Osteoblast (primary cell): ENCODE measurements at regions not wholly inside any gene's neighbourhood (a gene's known extent, or its start where the extent isn't known, plus 50 kb on each side); places are given as distances from the start of the nearest gene placed in this dataset.

Source experiments
- DNase-seq: peaks from one replicate; pipeline ENCODE4 v3.0.0; 2011; ENCODE audit warnings: low spot score, mixed read lengths; ENCODE audit not compliant: insufficient read length; ENCODE audit errors: missing footprints
- H2AFZ ChIP-seq: 2 replicates; pipeline ENCODE4 v1.6.0; 2011; ENCODE audit warnings: mild to moderate bottlenecking, low read length
- H3K27ac ChIP-seq: 2 replicates; pipeline ENCODE4 v1.5.1; 2011; ENCODE audit warnings: mild to moderate bottlenecking, low read depth, low read length, moderate library complexity
- H3K27me3 ChIP-seq: 2 replicates; pipeline ENCODE4 v1.6.0; 2012; ENCODE audit warnings: mild to moderate bottlenecking, control low read depth, inconsistent platforms, low read length, moderate library complexity; ENCODE audit not compliant: insufficient read depth
- H3K36me3 ChIP-seq: 2 replicates; pipeline ENCODE4 v1.5.1; 2011; ENCODE audit warnings: mild to moderate bottlenecking, low read length, control low read depth, moderate library complexity; ENCODE audit not compliant: insufficient read depth
- H3K4me1 ChIP-seq: 2 replicates; pipeline ENCODE4 v1.5.1; 2011; ENCODE audit warnings: mild to moderate bottlenecking, low read length, control low read depth, moderate library complexity; ENCODE audit not compliant: insufficient read depth
- H3K4me2 ChIP-seq: 2 replicates; pipeline ENCODE4 v1.6.0; 2011; ENCODE audit warnings: mild to moderate bottlenecking, low read length; ENCODE audit not compliant: insufficient read depth
- H3K4me3 ChIP-seq: fragments of 200-600 bp; sonication (generic); 3 replicates; pipeline ENCODE4 v1.5.1; 2012; ENCODE audit warnings: mild to moderate bottlenecking, low read length, inconsistent platforms; ENCODE audit not compliant: insufficient read depth
- H3K79me2 ChIP-seq: 2 replicates; pipeline ENCODE4 v1.6.0; 2012; ENCODE audit warnings: mild to moderate bottlenecking, low read length, control low read depth, inconsistent platforms; ENCODE audit not compliant: insufficient read depth
- H3K9me3 ChIP-seq: 2 replicates; pipeline ENCODE4 v1.5.1; 2011; ENCODE audit warnings: low read depth, low read length, control low read depth
- H4K20me1 ChIP-seq: 2 replicates; pipeline ENCODE4 v1.6.0; 2012; ENCODE audit warnings: mild to moderate bottlenecking, low read length, control low read depth; ENCODE audit not compliant: insufficient read depth
- CTCF ChIP-seq: IDR thresholded peaks from 2 replicates; pipeline ENCODE4 v1.5.1; 2011; ENCODE audit warnings: mild to moderate bottlenecking, low read depth, low read length, moderate library complexity; ENCODE audit errors: extremely low read depth

- DNase-seq, result no peak
- H3K79me2 ChIP-seq, result no peaks in the 10 kb centered on the region
- H3K4me2 ChIP-seq, result no peak overlapping the region
- H3K9me3 ChIP-seq, result no peaks in the 10 kb centered on the region
- H2AFZ ChIP-seq, result no peak overlapping the region
- no peak for TF ChIP-seq CTCF
- H4K20me1 ChIP-seq, result no peaks in the 10 kb centered on the region
- no peak overlapping the region for H3K4me3 ChIP-seq
- no peak overlapping the region for H3K27ac ChIP-seq
- H3K4me1 ChIP-seq, result peaks cover 25% of the 10 kb centered on the region
- H3K27me3 ChIP-seq, result no peaks in the 10 kb centered on the region
- no peaks in the 10 kb centered on the region for H3K36me3 ChIP-seq
These were observed 139.2 kb downstream of the DUSP6 start for GRCh38 chr12:89213139-89213538.

- TF ChIP-seq CTCF, result no peak
- peaks cover 25% of the 10 kb centered on the region for H3K4me1 ChIP-seq
- H3K4me3 ChIP-seq, result no peak overlapping the region
- H2AFZ ChIP-seq, result peak overlapping the region; percentile 5
- H3K27ac ChIP-seq, result peak overlapping the region; percentile 12
- H3K27me3 ChIP-seq, result no peaks in the 10 kb centered on the region
- H3K79me2 ChIP-seq, result no peaks in the 10 kb centered on the region
- H3K4me2 ChIP-seq, result peak overlapping the region; percentile 2
- H3K9me3 ChIP-seq, result no peaks in the 10 kb centered on the region
- H3K36me3 ChIP-seq, result no peaks in the 10 kb centered on the region
- no peak for DNase-seq
- no peaks in the 10 kb centered on the region for H4K20me1 ChIP-seq
These were observed 139.9 kb downstream of the DUSP6 start for GRCh38 chr12:89212339-89212771.

- peaks cover 25% of the 10 kb centered on the region for H3K4me1 ChIP-seq
- peak overlapping the region; percentile 25 for H3K27ac ChIP-seq
- no peaks in the 10 kb centered on the region for H3K36me3 ChIP-seq
- H3K4me3 ChIP-seq, result no peak overlapping the region
- H3K79me2 ChIP-seq, result no peaks in the 10 kb centered on the region
- no peak overlapping the region for H2AFZ ChIP-seq
- H3K4me2 ChIP-seq, result peak overlapping the region; percentile 7
- no peaks in the 10 kb centered on the region for H4K20me1 ChIP-seq
- TF ChIP-seq CTCF, result no peak
- H3K9me3 ChIP-seq, result no peaks in the 10 kb centered on the region
- no peaks in the 10 kb centered on the region for H3K27me3 ChIP-seq
- no peak for DNase-seq
These were observed 140.8 kb downstream of the DUSP6 start for GRCh38 chr12:89211456-89211855.

- no peaks in the 10 kb centered on the region for H4K20me1 ChIP-seq
- no peaks in the 10 kb centered on the region for H3K27me3 ChIP-seq
- no peak for DNase-seq
- TF ChIP-seq CTCF, result no peak
- H3K9me3 ChIP-seq, result no peaks in the 10 kb centered on the region
- H3K4me3 ChIP-seq, result no peak overlapping the region
- peaks cover 25% of the 10 kb centered on the region for H3K4me1 ChIP-seq
- no peaks in the 10 kb centered on the region for H3K36me3 ChIP-seq
- no peak overlapping the region for H3K27ac ChIP-seq
- H3K4me2 ChIP-seq, result no peak overlapping the region
- peak overlapping the region; percentile 39 for H2AFZ ChIP-seq
- H3K79me2 ChIP-seq, result no peaks in the 10 kb centered on the region
These were observed 142.0 kb downstream of the DUSP6 start for GRCh38 chr12:89210277-89210676.
